Stimulated activated CD4-positive, alpha-beta T cell treated with anti-CD3 and anti-CD28 coated beads, Interleukin-15, amount 100 ng/mL, for 24 hours (primary cell): ENCODE measurements at regions not wholly inside any gene's neighbourhood (a gene's known extent, or its start where the extent isn't known, plus 50 kb on each side); places are given as distances from the start of the nearest gene placed in this dataset.
A peak's percentile ranks its signal among the peaks of the same experiment; 100 is the strongest.
"Not testable (repeated sequence)": the region's sequence is repeated elsewhere in the genome, so short reads cannot be mapped to it uniquely, and the experiment has no call there.

Source experiments
- DNase-seq: peaks from one replicate; pipeline ENCODE4 v3.0.0-alpha.2; 2020

GRCh38 chr16:72729552-72729951 is 318.4 kb downstream of the ZFHX3 start:
- DNase-seq, result not testable (repeated sequence)

- no peak for DNase-seq
Observed at GRCh38 chr16:72728516-72728915, 319.4 kb downstream of the ZFHX3 start.

GRCh38 chr16:72727565-72727964 is 320.4 kb downstream of the ZFHX3 start:
- no peak for DNase-seq

- DNase-seq, result no peak
Observed at GRCh38 chr16:72725643-72726042, 322.3 kb downstream of the ZFHX3 start.

GRCh38 chr16:72723781-72724180 is 324.1 kb downstream of the ZFHX3 start:
- DNase-seq, result no peak

- no peak for DNase-seq
Observed at GRCh38 chr16:72722552-72722951, 325.4 kb downstream of the ZFHX3 start.

- DNase-seq, result no peak
Observed at GRCh38 chr16:72721981-72722380, 325.9 kb downstream of the ZFHX3 start.

- DNase-seq, result no peak
Observed at GRCh38 chr16:72715267-72715666, 332.7 kb downstream of the ZFHX3 start.

GRCh38 chr16:72711823-72712222 is 336.1 kb downstream of the ZFHX3 start:
- no peak for DNase-seq

- no peak for DNase-seq
Observed at GRCh38 chr16:72705801-72706200, 342.1 kb downstream of the ZFHX3 start.

GRCh38 chr16:72704746-72705372 is 343.1 kb downstream of the ZFHX3 start:
- DNase-seq, result no peak

GRCh38 chr16:72689851-72690250 is 358.1 kb downstream of the ZFHX3 start:
- no peak for DNase-seq

GRCh38 chr16:72680732-72681131 is 367.2 kb downstream of the ZFHX3 start:
- DNase-seq, result no peak

- DNase-seq, result no peak
Observed at GRCh38 chr16:72679856-72680255, 368.1 kb downstream of the ZFHX3 start.

- DNase-seq, result no peak
Observed at GRCh38 chr16:72677662-72678447, 370.1 kb downstream of the ZFHX3 start.

GRCh38 chr16:72673118-72673517 is 374.8 kb downstream of the ZFHX3 start:
- no peak for DNase-seq

- DNase-seq, result no peak
Observed at GRCh38 chr16:72666267-72666666, 381.7 kb downstream of the ZFHX3 start.

GRCh38 chr16:72665701-72666100 is 382.2 kb downstream of the ZFHX3 start:
- DNase-seq, result no peak

GRCh38 chr16:72664509-72665408 is 383.2 kb downstream of the ZFHX3 start:
- peak; percentile 95 for DNase-seq

- no peak for DNase-seq
Observed at GRCh38 chr16:72664056-72664508, 383.8 kb downstream of the ZFHX3 start.

- no peak for DNase-seq
Observed at GRCh38 chr16:72658888-72659717, 388.8 kb downstream of the ZFHX3 start.

GRCh38 chr16:72657791-72658190 is 390.1 kb downstream of the ZFHX3 start:
- no peak for DNase-seq
